ENCODE measurements at regions not wholly inside any gene's neighbourhood (a gene's known extent, or its start where the extent isn't known, plus 50 kb on each side); places are given as distances from the start of the nearest gene placed in this dataset.

DNA sequence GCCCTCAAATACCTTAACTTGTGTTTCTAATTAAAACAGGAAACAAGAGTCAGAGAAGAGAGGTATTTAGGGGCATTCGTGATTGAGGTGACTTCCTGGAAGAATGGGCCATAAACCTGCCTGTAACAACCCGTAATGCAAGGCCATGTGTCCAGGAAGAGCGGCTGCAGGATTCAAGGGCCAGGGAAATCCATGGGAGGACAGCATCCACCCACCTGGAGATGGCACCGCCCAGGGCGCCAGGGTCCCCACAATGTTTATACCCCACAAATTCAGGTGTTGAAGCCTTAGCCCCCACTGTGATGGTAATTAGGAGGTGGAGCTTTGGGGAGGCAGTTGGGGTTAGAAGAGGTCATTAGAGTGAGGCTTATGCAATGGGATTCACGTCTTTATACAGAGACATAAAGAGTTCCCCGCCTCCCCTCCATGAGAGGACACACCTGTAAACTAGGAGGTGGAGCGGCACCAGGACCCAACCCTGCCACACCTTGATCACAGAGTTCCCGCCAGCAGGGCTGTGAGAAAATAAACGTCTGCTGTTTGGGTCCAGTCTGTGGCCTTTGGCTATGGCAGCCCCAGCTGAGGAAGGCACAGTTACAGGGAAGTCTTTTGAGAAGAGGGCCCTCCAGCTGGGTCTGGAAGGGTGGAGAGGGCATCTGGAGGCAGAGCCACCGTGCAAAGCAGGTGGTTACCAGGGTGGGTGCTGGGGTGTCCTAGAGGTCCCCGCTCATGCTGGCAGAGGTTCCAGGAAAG lies 1394.3 kb downstream of the TBC1D22A start:
- intact Hi-C loops (cut with micrococcal nuclease) = no loop called here
- Histone ChIP-seq H3K27me3 (ENCODE audit: low read length) (no peaks in the 10 kb centered on the region), H3K9ac (ENCODE audit: low read length) (no peak overlapping the region), H3K4me2 (ENCODE audit: low read length) (no peak overlapping the region), H3K27ac (ENCODE audit: low read length) (no peak overlapping the region), H2AFZ (ENCODE audit: low read length) (no peak overlapping the region), H3K4me3 (ENCODE audit: low read length) (no peak overlapping the region), H4K20me1 (ENCODE audit: low read length) (no peaks in the 10 kb centered on the region), H3K4me1 (ENCODE audit: insufficient read depth, low read length) (no peaks in the 10 kb centered on the region), H3K36me3 (ENCODE audit: low read depth, low read length) (no peaks in the 10 kb centered on the region), H3K9me3 (ENCODE audit: low read length) (no peaks in the 10 kb centered on the region), H3K79me2 (ENCODE audit: low read length) (no peaks in the 10 kb centered on the region), H3K9me2 (replicated peaks; ENCODE audit: low read length) (no peaks in the 10 kb centered on the region), H3F3A (ENCODE audit: low read length, unreplicated experiment) (no peaks in the 10 kb centered on the region)
- BruUV-seq (replicated peaks) = no TSS peak
- ATAC-seq = no peak
- ChIA-PET CTCF (no interaction called here), POLR2A (ENCODE audit: unreplicated experiment) (no interaction called here)
- TF ChIP-seq, protein P1, sequence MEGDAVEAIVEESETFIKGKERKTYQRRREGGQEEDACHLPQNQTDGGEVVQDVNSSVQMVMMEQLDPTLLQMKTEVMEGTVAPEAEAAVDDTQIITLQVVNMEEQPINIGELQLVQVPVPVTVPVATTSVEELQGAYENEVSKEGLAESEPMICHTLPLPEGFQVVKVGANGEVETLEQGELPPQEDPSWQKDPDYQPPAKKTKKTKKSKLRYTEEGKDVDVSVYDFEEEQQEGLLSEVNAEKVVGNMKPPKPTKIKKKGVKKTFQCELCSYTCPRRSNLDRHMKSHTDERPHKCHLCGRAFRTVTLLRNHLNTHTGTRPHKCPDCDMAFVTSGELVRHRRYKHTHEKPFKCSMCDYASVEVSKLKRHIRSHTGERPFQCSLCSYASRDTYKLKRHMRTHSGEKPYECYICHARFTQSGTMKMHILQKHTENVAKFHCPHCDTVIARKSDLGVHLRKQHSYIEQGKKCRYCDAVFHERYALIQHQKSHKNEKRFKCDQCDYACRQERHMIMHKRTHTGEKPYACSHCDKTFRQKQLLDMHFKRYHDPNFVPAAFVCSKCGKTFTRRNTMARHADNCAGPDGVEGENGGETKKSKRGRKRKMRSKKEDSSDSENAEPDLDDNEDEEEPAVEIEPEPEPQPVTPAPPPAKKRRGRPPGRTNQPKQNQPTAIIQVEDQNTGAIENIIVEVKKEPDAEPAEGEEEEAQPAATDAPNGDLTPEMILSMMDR (conservative IDR thresholded peaks at IDR 0.05; ENCODE audit: low read depth, low read length) = no peak
- no peak for TF ChIP-seq EZH2phosphoT487 (IDR thresholded peaks at IDR 0.05; ENCODE audit: borderline replicate concordance, low read length)
- TF ChIP-seq EZH2 (IDR thresholded peaks at IDR 0.05; ENCODE audit: low read length, unreplicated experiment) = no peak
- DNase-seq = no peak

DNA sequence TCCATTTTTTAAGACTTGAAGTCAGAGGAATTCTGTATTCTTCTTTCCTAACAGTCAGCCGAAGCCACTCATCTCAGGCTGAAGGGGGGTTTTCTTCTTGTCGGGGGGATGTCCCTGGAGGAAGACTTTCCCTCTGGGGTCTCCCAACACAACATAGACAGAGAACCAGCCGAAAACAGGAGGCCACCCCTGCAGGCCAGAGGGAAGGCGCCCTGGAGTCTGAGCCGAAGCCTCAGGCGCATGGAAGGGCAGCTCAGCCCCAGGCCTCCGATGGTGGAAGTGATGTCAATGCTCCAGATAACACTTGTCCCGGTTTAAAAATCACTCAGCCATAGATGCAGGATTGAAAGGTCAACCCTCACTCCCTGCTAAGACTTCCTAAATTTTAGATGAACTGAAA lies 1393.0 kb downstream of the TBC1D22A start:
- Histone ChIP-seq H3K9me3 (ENCODE audit: low read length) (no peaks in the 10 kb centered on the region), H3K27me3 (ENCODE audit: low read length) (no peaks in the 10 kb centered on the region), H3K9me2 (replicated peaks; ENCODE audit: low read length) (no peaks in the 10 kb centered on the region), H4K20me1 (ENCODE audit: low read length) (no peaks in the 10 kb centered on the region), H3K9ac (ENCODE audit: low read length) (no peak overlapping the region), H3F3A (ENCODE audit: low read length, unreplicated experiment) (no peaks in the 10 kb centered on the region), H3K4me1 (ENCODE audit: insufficient read depth, low read length) (no peaks in the 10 kb centered on the region), H3K4me2 (ENCODE audit: low read length) (no peak overlapping the region), H3K36me3 (ENCODE audit: low read depth, low read length) (no peaks in the 10 kb centered on the region), H3K79me2 (ENCODE audit: low read length) (no peaks in the 10 kb centered on the region), H3K27ac (ENCODE audit: low read length) (no peak overlapping the region), H2AFZ (ENCODE audit: low read length) (no peak overlapping the region), H3K4me3 (ENCODE audit: low read length) (no peak overlapping the region)
- intact Hi-C loops (cut with micrococcal nuclease) = no loop called here
- ATAC-seq (no peak), DNase-seq (no peak)
- BruUV-seq (replicated peaks) = no TSS peak
- ChIA-PET POLR2A (ENCODE audit: unreplicated experiment) (no interaction called here), CTCF (no interaction called here)
- TF ChIP-seq EZH2phosphoT487 (IDR thresholded peaks at IDR 0.05; ENCODE audit: borderline replicate concordance, low read length) (no peak), EZH2 (IDR thresholded peaks at IDR 0.05; ENCODE audit: low read length, unreplicated experiment) (no peak)
- TF ChIP-seq, protein P1 (conservative IDR thresholded peaks at IDR 0.05; ENCODE audit: low read depth, low read length) = no peak

DNA sequence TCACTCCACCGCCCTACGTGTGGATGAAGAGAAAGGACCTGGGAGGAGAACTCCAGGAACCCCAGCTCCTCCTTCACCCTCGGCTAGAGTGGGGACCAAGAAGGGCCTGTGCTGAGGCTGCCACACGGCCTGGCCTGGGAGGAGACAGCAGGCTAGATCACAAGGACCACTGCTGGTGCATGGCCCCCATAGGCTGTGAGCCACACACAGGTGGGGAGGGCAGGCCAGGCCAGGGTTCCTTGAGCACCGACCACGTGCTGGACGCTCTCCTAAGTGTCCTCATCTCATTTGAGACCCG lies 1392.4 kb downstream of the TBC1D22A start:
- Histone ChIP-seq H3K4me2 (ENCODE audit: low read length) (no peak overlapping the region), H3K9me3 (ENCODE audit: low read length) (no peaks in the 10 kb centered on the region), H3K36me3 (ENCODE audit: low read depth, low read length) (no peaks in the 10 kb centered on the region), H3F3A (ENCODE audit: low read length, unreplicated experiment) (no peaks in the 10 kb centered on the region), H3K4me1 (ENCODE audit: insufficient read depth, low read length) (no peaks in the 10 kb centered on the region), H3K27me3 (ENCODE audit: low read length) (peaks cover 5% of the 10 kb centered on the region; the same call in 1 of the 2 replicates), H3K9me2 (replicated peaks; ENCODE audit: low read length) (no peaks in the 10 kb centered on the region), H2AFZ (ENCODE audit: low read length) (no peak overlapping the region), H4K20me1 (ENCODE audit: low read length) (no peaks in the 10 kb centered on the region), H3K4me3 (ENCODE audit: low read length) (no peak overlapping the region), H3K79me2 (ENCODE audit: low read length) (no peaks in the 10 kb centered on the region), H3K9ac (ENCODE audit: low read length) (no peak overlapping the region), H3K27ac (ENCODE audit: low read length) (no peak overlapping the region)
- POLR2A ChIA-PET (ENCODE audit: unreplicated experiment) = no interaction called here
- intact Hi-C loops (cut with micrococcal nuclease) = no loop called here
- no peak for ATAC-seq
- no peak for DNase-seq
- TF ChIP-seq EZH2phosphoT487 (IDR thresholded peaks at IDR 0.05; ENCODE audit: borderline replicate concordance, low read length) (no peak), EZH2 (IDR thresholded peaks at IDR 0.05; ENCODE audit: low read length, unreplicated experiment) (no peak)
- TF ChIP-seq, protein P1 (conservative IDR thresholded peaks at IDR 0.05; ENCODE audit: low read depth, low read length) = no peak
- no TSS peak for BruUV-seq (replicated peaks)
- CTCF ChIA-PET = no interaction called here

Data from PC-3 (cell line).